ENCODE measurements at regions not wholly inside any gene's neighbourhood (a gene's known extent, or its start where the extent isn't known, plus 50 kb on each side); places are given as distances from the start of the nearest gene placed in this dataset.
A peak's percentile ranks its signal among the peaks of the same experiment; 100 is the strongest.

DNA sequence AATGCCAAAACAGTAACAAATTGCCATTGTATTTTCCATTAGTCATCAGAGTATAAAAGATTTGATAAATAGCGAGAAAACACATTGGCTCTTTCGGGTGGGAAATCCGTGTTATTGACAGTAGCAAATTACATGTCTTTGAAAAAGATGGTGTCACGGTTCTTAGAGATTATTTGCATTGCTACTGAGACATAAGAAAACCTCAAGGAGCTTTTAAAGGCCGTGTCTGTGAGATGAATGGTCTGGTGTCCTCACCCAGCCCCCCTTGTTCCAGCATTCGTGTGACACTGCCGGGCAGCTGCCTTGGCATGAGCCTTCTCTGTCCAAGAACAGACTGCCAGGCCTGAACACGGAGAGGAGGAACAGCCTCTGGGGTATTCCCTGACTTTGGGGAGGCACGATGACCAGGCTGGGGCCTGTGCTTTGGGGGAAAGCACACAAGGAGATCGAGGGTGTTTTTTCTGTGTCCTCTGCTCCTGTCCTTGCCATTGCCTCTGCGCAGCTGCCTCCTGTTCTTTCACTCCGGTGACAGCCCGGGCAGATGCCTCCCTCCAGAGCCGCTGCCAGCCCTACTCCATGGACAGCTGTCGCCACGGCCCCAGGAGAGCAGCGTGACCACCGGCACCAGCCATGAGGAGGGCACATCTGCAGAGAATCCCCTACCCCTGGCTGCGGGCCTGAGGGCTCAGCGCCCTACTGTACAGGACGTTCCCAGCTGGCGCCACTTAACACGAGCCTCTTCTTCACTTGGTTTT, 167.7 kb upstream of the CDYL start:
- TF ChIP-seq, protein P1, sequence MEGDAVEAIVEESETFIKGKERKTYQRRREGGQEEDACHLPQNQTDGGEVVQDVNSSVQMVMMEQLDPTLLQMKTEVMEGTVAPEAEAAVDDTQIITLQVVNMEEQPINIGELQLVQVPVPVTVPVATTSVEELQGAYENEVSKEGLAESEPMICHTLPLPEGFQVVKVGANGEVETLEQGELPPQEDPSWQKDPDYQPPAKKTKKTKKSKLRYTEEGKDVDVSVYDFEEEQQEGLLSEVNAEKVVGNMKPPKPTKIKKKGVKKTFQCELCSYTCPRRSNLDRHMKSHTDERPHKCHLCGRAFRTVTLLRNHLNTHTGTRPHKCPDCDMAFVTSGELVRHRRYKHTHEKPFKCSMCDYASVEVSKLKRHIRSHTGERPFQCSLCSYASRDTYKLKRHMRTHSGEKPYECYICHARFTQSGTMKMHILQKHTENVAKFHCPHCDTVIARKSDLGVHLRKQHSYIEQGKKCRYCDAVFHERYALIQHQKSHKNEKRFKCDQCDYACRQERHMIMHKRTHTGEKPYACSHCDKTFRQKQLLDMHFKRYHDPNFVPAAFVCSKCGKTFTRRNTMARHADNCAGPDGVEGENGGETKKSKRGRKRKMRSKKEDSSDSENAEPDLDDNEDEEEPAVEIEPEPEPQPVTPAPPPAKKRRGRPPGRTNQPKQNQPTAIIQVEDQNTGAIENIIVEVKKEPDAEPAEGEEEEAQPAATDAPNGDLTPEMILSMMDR (IDR thresholded peaks at IDR 0.05; ENCODE audit: extremely low read depth in 1 of 2, insufficient read depth in 1 of 2, low read depth in 1 of 2, low read length in 2 of 2): no peak
- no peak for TF ChIP-seq POLR2A (IDR thresholded peaks at IDR 0.05; ENCODE audit: low read depth, low read length)
- no peak for TF ChIP-seq POLR2AphosphoS5 (IDR thresholded peaks at IDR 0.05; ENCODE audit: insufficient read depth, low read depth, low read length)
- peak; percentile 11 for TF ChIP-seq JUN (IDR thresholded peaks at IDR 0.05; ENCODE audit: borderline replicate concordance, insufficient read depth, insufficient read length, low read depth)
- TF ChIP-seq MYC (IDR thresholded peaks at IDR 0.05; ENCODE audit: low read depth, low read length): no peak
- TF ChIP-seq EZH2 (IDR thresholded peaks at IDR 0.05; ENCODE audit: borderline replicate concordance, low read depth, low read length, severe bottlenecking): no peak
- TF ChIP-seq, protein P2, sequence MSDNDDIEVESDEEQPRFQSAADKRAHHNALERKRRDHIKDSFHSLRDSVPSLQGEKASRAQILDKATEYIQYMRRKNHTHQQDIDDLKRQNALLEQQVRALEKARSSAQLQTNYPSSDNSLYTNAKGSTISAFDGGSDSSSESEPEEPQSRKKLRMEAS (IDR thresholded peaks at IDR 0.05; ENCODE audit: insufficient read depth, insufficient read length): no peak
- no peak for TF ChIP-seq GATA2 (IDR thresholded peaks at IDR 0.05; ENCODE audit: insufficient read depth, insufficient read length, low read depth, low read length)
- no peak for TF ChIP-seq FOS (IDR thresholded peaks at IDR 0.05; ENCODE audit: borderline replicate concordance, insufficient read depth, low read length)
